GM12865 (cell line): ENCODE measurements at regions not wholly inside any gene's neighbourhood (a gene's known extent, or its start where the extent isn't known, plus 50 kb on each side); places are given as distances from the start of the nearest gene placed in this dataset.

Source experiments
- DNase-seq: peaks from one replicate; pipeline ENCODE4 v3.0.0; 2010; ENCODE audit warnings: low read depth
- H3K4me3 ChIP-seq: 2 replicates; pipeline ENCODE4 v1.5.1; 2011; ENCODE audit warnings: mild to moderate bottlenecking, low read depth, low read length, control low read depth
- CTCF ChIP-seq: IDR thresholded peaks from 2 replicates; pipeline ENCODE4 v1.5.1; 2011; ENCODE audit warnings: low read length, control low read depth, low read depth, inconsistent platforms; ENCODE audit not compliant: insufficient read depth; ENCODE audit errors: missing control alignments

DNA sequence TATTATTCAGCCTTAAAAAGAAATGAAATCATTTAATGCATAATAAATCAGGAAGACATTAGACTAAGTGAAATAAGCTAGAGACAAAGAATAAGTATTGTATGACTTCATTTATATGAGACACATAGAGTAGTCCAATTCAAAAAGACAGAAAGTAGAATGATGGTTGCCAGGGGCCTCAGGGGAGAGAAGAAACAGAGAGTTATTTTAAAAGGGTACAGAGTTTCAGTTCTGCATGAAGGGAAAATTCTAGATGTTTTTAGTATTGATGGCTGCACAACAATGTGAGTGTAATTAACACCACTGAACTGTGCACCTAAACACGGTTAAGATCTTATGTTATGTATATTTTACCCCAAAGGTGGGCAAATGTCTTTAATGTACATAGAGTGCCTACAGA lies 1407.9 kb upstream of the MAP3K7 start:
- H3K4me3 ChIP-seq = no peak overlapping the region
- no peak for TF ChIP-seq CTCF
- DNase-seq = no peak

DNA sequence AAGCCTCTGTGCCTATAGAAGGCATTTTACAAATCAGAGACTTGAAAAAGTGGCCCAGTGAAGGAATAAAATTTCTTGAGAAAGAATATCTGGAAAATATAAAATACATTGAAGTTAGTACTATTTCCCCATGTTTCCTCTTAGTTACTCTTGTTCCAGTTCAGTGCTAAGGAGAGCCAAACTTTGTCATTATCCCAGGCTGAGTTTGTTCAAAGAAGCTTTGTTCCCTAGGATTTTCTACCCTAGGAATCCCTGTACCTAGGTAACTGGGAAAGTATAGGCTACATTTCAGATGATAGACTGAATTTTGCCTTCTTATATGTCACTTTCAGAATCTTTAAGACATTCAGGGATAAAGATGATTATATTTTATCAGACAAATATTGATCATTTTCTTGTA lies 1395.7 kb upstream of the MAP3K7 start:
- H3K4me3 ChIP-seq = no peak overlapping the region
- no peak for DNase-seq
- no peak for TF ChIP-seq CTCF

- no peak for TF ChIP-seq CTCF
- no peak for DNase-seq
- H3K4me3 ChIP-seq = no peak overlapping the region
Observed at GRCh38 chr6:91976797-91977196, 1389.9 kb upstream of the MAP3K7 start.

DNA sequence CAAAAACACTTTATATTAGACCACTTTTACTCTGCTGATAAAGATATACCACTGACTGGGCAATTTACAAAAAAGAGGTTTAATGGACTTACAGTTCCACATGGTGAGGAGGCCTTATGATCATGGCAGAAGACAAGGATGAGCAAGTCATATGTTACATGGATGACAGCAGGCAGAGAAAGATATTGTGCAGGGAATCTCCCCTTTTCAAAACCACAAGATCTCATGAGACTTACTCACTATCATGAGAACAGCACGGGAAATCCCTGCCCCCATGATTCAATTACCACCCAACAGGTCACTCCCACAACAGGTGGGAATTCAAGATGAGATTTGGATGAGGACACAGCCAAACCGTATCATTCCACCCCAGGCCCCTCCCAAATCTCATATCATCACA lies 1383.8 kb upstream of the MAP3K7 start:
- no peak for TF ChIP-seq CTCF
- H3K4me3 ChIP-seq = no peak overlapping the region
- no peak for DNase-seq

DNA sequence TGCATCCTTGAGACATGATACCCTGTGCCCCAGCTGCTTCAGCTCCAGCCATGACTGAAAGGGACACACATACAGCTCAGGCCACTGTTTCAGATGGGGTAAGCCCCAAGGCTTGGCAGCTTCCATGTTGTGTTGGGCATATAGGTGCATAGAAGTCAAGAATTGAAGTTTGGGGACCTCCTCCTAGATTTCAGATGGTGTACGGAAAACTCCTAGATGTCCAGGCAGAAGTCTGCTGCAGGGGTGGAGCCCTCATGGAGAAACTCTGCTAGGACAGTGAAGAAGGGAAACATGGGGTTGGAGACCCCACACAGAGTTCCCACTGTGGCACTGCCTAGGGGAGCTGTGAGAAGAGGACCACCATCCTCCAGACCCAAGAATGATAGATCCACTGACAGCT lies 1379.0 kb upstream of the MAP3K7 start:
- TF ChIP-seq CTCF = no peak
- H3K4me3 ChIP-seq = no peak overlapping the region
- DNase-seq = no peak

DNA sequence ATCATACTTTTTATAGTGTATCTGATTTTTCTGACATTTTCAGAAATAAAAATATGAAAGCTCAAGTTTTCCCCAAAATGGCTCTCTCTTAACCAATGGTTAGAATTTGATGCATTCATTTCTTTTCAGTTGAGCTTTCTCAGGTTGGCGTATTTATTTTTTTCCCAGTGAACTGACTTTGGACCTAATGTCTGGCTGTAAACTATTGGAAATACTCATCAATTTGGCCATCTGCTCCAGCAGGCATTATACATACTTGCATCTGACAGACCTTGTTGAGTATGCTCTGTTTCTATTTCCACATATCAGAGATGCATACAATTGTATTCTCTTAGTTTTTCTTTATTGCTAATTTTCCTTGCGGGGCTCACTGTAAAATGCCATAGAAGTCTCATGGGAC lies 1374.8 kb upstream of the MAP3K7 start:
- TF ChIP-seq CTCF = no peak
- DNase-seq = no peak
- no peak overlapping the region for H3K4me3 ChIP-seq

DNA sequence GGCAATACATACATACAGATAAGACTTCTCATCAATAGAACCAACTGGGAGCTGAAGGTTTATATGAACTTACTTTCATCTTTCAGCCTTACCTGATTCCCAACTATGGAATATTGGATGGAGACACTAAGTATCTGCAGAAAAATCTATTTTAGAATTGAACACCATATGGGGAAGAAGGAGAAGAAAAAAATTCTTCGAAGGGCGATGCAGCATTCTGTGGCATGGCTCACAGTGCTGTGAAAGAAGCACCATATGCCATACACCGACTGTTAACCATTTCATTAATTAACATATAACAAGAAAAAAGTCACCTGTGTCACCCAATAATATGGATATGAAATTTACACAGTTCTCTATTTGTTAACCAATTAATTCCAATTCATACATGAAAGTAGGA lies 1374.4 kb upstream of the MAP3K7 start:
- TF ChIP-seq CTCF = no peak
- no peak for DNase-seq
- no peak overlapping the region for H3K4me3 ChIP-seq
